GM08714 (cell line): ENCODE measurements at regions not wholly inside any gene's neighbourhood (a gene's known extent, or its start where the extent isn't known, plus 50 kb on each side); places are given as distances from the start of the nearest gene placed in this dataset.

ENCODE experiments used
- H3K4me3 ChIP-seq: fragments of 200-500 bp; sonication (Bioruptor generic); 2 replicates; pipeline ENCODE4 v1.5.1; 2014; ENCODE audit warnings: mild to moderate bottlenecking, low read length, inconsistent platforms
- ZNF274 ChIP-seq: IDR thresholded peaks from 2 replicates; pipeline ENCODE4 v1.6.1; 2012; ENCODE audit warnings: mild to moderate bottlenecking, low read depth, low read length

- TF ChIP-seq ZNF274, result no peak
- no peak overlapping the region for H3K4me3 ChIP-seq
These were observed 257.1 kb upstream of the PITRM1 start for GRCh38 chr10:3429676-3430075.

- no peak for TF ChIP-seq ZNF274
- H3K4me3 ChIP-seq, result no peak overlapping the region
These were observed 256.2 kb upstream of the PITRM1 start for GRCh38 chr10:3428826-3429225.

GRCh38 chr10:3427950-3428354, 255.4 kb upstream of the PITRM1 start:
- TF ChIP-seq ZNF274, result no peak
- H3K4me3 ChIP-seq, result no peak overlapping the region

- no peak overlapping the region for H3K4me3 ChIP-seq
- no peak for TF ChIP-seq ZNF274
These were observed 254.8 kb upstream of the PITRM1 start for GRCh38 chr10:3427347-3427746.

GRCh38 chr10:3426190-3426845, 253.7 kb upstream of the PITRM1 start:
- H3K4me3 ChIP-seq, result no peak overlapping the region
- TF ChIP-seq ZNF274, result no peak

DNA sequence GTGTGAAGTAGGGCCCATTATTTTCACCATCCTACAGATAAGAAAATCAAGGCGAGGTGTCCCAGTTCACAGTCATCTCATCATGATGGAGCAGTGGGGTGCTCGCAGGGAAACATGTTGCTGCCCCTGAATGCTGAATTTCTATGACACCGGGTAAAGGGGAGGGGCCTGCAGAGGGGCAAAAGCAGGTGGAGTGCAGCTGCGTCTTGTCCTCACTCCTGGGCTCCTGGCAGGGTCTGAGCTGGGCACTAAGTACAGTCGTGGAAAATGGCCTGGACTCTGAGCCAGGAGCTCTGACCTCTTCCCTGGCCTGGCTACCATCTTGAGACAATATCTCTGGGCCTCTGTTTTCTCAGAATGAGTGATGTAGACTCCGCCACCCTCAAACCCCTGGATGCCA, 253.1 kb upstream of the PITRM1 start:
- TF ChIP-seq ZNF274, result no peak

DNA sequence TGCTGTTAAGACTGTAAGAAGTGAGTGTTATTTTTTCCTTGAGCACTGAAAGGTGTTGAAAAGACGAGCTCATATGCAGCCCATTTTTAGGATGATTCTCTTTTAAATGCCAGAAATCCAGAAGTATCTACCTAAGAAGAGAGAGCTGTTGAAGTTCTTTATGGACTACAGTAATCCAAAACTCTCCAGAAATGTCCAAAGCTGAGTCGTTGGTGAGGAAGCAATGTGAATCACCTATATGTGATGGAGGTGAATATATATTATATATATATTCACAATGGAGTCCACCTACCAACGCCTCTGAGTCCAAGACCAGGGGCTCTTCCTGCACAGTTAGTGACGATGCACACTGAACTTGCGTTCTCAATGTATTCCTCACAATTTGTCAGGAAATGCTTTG, 252.7 kb upstream of the PITRM1 start:
- TF ChIP-seq ZNF274, result no peak
- no peak overlapping the region for H3K4me3 ChIP-seq

More for the DNA sequence above, 253.1 kb upstream of the PITRM1 start:
- no peak overlapping the region for H3K4me3 ChIP-seq

GRCh38 chr10:3424111-3424851, 251.7 kb upstream of the PITRM1 start:
- no peak for TF ChIP-seq ZNF274
- no peak overlapping the region for H3K4me3 ChIP-seq

DNA sequence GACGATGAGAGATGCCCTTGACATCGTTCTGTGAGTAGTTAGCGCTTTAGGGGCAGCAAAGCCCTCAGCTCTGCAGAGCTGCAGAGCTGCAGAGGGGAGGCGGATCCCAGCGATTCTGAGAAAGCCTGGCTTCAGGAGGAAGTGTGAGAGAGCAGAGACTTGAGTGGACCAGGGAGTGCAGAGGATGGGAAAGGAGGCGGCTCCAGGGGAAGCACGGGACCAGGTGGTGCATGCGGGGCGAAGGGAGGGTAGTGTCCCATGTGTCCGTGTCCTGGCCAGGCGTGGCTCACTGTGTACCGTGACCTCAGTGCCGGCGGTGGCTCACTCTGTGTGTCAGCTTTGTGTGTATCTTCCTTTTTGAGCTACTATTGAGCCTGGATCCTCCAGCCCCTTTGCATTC, 250.8 kb upstream of the PITRM1 start:
- no peak overlapping the region for H3K4me3 ChIP-seq
- TF ChIP-seq ZNF274, result no peak

DNA sequence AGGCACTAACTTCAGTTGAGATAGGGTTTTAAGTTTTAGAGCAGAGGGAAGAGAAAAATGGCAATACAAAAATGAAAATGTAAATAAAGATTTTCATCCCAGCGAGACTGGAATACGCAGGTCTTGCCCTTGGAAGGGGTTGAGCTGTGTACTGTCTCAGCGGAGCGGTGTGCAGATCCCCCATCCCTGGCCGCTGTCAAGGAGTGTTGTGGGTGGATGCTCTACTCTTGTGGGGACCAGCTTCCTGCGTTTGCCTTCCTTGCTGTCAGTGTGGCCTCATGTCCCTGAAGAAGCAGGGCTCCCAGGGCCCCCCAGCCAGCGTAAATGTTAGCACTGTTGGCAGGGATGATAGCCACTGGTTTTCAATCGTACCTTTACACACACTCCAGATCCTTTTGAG, 249.7 kb upstream of the PITRM1 start:
- TF ChIP-seq ZNF274, result no peak
- H3K4me3 ChIP-seq, result no peak overlapping the region

DNA sequence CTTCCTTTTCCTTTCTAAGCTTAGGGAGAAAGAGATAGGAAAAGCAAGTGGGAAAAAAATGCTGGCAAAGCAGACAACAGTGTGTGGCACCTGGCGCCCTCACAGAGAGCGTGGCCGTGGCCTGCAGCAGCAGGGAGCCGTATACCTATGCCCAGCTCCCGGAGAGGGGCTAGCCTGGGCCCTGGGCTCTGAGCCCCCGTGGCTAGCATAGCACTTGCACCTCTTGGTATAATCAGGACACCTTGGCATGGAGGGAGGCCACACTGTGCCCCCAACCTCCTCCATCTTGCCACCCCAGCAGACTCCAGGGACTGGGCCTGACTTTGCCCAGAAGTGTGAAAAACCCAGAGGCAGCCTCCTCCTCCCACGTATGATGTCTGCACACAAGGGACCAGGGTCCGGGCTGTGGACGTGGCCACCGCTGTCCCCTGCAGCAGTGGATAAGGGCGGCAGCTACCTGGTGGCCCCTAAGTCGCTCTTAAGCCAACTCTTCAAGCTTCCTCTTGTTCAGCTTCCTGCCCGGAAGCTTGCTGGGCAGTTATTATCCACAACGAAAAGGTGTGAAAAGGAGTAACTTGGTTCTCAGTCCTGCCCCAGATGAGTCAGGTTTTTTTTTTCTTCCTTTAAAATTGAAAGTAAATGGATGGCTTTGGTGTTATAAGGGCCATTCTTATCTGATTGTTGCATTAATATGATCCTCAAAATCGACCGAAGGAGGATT, 249.1 kb upstream of the PITRM1 start:
- no peak for TF ChIP-seq ZNF274
- no peak overlapping the region for H3K4me3 ChIP-seq

DNA sequence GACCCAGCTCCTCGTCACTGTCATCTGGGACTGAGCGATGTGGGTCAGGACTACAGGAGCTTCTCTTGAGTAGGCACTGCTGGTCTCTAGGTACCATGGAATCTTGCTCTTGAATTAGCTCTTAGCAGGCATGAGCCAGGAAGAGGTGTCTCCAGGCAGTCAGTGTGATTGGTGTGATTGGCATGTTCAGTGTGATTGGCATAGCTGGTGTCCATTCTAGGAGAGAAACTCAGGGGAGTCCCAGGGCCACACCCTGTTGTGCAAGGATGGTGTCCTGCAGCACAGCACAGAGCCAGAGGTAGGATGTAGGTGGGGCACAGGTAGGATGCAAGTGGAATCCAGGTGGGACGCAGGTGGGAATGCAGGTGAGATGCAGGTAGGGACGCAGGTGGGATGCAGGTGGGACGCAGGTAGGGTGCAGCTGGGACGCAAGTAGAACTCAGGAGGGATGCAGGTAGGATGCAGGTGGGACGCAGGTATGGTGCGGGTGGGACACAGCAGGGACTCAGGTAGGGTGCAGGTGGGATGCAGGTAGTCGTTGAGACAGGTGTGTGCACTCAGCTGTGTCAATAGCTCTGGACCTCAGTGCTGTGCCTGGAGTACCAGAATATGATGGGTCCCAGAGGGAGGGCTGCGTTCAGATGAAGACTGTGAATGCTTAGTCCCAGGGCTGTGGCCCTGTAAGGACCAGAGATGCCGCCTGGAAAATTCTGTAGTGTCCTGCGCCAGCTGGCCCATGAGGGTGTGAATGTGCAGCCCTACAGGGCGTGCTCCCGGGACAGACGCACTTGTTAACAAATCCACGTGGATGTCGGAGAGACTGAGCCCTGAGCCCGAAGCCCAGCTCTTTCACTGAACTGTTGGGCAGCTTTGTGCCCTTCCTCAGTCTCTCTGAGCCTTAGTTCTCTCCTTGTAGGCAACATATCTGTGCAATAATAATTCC, 248.2 kb upstream of the PITRM1 start:
- H3K4me3 ChIP-seq, result no peak overlapping the region
- TF ChIP-seq ZNF274, result no peak

DNA sequence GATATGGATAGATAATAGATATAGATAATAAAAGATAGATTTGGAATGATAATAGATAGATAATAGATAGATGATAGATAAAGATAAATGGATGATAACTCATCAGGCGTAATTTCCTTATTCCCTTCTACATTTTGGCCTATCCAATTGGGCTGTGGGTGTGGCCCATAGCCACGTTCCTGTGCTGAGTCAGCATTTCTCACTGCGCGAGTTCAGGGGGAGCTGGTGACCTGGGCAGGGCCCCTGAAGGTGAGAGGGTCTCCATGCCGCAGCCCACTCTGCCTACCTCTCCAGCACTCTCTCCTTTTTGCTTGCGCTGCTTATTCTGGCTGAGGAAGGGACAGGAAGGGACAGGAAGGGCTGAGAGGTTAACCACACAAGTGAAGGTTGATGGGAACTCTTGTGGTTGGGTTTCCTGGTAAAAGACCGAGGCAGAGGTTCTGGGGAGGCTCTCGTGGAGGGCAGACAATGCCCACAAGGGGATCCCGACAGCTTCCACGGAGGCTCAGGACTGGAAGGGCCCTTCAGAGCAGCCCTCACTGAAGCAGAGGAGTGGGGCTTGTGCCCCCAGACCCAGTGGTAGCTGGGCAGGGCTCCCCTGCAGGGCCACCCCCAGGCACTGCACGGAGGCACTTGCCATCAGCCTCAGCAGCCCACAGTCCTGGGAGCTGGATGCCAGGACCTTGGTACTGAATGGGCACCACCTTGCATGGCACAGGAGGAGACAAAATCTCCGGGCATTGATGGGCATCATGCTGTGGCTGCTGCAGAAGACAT, 247.3 kb upstream of the PITRM1 start:
- no peak for TF ChIP-seq ZNF274
- H3K4me3 ChIP-seq, result no peak overlapping the region
